ELR (cell line): ENCODE measurements at regions not wholly inside any gene's neighbourhood (a gene's known extent, or its start where the extent isn't known, plus 50 kb on each side); places are given as distances from the start of the nearest gene placed in this dataset.
"Not testable (repeated sequence)": the region's sequence is repeated elsewhere in the genome, so short reads cannot be mapped to it uniquely, and the experiment has no call there.

Experiments
- DNase-seq: peaks from one replicate; pipeline ENCODE4 v3.0.0-alpha.2; 2015; ENCODE audit warnings: low read depth

DNA sequence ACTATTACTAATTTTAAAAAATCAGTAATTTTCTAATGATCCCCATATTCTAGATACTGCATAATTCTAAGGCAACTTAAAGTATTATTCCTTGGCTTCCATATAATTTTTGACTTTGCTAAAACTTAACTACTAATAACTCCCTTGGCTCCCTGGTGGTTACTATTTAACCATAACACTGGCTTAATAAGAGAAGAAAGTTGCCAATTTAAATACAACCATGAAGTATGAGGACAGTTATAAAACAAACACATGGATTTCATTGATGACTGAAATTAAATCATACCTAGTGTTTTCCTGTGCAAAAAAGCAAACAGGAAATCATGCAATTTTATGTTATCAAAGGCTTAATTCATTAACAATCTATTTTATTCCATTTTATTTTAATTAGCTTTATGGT lies 1073.9 kb downstream of the GRM8 start:
- DNase-seq, result no peak

DNA sequence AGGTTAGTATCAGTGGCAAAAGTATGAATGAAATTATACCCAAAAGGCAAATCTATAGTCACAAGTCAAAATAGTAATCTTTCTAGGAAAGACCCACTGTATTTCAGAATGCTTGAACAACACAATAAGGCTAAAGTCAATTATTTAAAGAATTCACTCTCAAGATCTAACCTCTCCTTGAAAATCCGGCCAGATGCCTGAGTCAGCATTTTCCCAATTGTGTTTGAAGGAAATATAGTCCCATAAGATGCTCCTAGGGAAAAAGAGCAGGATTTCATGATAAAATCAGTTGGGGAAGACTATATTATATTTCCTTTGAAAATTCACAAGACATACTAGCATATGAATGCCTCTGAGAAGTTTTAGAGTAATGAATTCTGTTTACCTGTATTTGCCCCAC lies 1075.0 kb downstream of the GRM8 start:
- no peak for DNase-seq

DNA sequence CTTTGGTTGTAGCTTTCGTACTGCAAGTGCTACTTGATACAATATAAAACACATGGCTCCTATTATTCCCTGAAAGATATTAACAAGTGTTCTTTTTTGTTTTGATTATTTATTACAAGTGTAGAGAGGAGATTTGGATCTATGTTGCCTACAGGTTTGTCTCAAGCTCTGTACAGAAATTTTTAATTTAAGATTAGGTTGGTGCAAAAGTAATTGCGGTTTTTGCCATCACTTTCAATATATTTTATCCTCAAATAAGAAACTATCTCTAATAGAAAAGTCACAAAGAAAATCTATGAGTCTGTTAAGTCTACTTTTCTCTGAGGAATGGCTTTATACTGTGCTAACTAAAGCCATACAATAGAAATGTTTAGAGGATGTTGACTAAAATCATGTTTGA lies 1086.1 kb downstream of the GRM8 start:
- no peak for DNase-seq

DNA sequence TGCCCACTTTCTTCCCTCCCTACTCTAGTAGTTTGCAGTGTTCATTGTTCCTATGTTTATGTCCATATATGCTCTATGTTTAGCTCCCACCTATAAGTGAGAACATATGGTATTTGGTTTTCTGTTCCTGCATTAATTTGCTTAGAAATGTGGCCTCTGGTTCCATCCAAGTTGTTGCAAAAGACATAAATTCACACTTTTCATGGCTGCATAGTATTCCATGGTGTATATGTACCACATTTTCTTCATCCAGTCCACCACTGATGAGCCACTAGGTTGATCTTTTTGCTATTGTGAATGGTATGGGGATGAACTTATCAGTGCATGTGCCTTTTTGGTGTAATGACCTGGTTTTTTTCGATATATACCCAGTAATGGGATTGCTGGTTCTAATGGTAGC lies 1089.1 kb downstream of the GRM8 start:
- DNase-seq, result no peak

DNA sequence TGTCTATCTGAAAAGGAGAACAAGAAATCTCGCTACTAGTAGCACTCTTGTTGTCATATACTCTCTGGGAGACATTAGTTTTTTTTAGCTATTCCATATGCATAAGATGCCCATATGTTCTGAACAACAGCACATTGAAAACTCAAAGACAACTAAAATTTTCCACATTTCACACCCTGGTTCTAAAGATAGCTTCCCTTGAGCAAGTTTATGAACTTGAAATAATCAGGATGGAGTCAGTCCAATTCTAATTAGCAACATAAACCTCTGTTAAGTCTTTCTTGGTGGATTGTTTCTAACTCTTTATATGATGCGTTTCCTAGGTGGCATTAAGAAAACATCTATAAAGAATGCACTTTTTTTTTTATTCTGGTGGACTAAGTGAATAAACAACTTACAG lies 1095.3 kb downstream of the GRM8 start:
- no peak for DNase-seq

DNA sequence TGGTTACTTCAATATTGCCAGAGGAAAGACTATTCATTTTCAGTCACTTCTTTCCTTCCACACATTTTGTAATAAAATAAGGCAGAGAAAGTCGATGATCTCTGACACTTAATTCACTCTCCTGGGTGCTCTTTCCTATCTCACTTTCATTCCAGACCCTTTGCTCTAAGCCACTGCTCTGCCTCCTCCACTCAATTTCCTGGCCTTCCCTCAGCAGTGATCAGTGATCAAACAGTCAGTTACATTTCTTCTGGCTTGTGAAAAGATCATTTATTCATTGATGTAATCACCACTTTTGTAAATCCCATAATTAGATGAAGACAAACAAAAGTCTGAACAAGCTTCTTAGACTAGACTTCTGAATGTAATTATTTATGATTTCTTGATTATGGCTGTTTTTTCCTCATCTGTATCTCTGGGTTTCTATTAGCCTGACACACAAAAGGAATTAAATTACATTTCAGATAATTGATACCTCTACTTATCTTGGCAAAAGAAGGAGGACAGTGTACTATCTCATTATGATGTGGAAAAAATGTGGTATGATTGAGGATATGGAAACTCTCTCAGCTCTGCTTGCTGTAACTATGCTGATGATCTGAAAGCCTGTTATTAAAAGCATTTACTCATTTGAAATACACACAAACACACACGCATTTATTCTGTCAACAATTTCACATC lies 1102.3 kb downstream of the GRM8 start:
- DNase-seq, result no peak

DNA sequence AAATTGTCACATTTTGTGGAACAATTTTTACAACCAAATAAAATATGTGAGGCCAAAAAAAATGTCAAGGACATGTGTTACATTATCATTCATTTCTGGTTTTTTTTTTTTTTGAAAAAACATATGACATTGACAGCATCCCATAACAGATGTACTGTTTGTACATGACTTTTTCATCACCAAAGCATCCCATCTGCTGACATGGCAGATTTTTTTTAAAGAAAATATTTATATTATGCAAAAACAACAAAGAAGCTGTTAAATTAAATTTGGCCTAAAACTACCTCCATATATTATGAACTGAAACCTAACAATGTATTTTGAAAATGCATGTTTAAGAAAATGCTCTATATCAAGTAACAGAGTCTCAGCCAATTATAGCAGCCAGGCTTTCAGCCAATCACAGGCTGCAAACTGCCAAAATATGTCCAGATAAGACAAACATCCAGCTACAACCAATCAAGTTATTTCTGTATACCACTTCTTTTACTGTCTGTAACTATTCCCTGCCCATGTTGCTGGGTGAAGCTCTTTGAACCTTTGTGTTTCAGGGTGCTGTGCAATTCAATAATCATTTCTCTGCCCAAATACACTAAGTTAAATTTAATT lies 1111.8 kb downstream of the GRM8 start:
- no peak for DNase-seq

DNA sequence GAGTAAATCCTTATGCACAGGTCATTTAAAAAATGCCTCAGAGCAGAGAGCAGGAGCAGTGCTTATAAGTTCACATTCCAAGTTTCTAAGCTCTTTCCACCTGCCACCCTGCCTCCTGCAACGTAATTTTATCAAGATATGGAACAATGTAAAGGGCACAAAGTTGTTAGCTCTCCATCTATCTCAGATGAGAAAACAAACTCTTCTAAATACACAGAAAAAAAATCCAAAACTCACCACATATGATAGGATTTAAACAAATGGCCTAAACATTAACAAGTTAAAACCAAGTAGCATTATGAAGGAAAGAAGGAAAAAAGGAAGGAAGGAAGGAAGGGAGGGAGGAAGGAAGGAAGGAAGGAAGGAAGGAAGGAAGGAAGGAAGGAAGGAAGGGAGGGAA lies 1132.8 kb downstream of the GRM8 start:
- DNase-seq, result no peak

DNA sequence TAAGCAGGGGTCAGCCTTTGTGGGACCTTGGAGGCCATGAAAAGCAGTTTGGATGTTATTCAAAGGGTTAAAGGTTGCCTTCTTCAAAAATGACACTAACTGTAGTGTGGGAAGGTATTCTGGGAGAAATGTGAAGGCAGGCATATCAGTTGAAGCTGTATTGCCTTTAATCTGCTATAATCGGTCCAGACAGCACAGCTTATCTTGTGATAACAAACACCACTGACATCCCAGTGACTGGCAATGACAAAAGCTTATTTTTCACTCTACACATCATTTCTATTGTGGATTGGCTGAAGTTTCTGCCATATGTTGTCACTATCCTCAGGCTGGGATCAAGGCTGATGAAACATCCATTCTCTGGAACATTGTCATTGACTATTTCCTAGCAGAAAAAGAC lies 1149.2 kb downstream of the GRM8 start:
- DNase-seq, result no peak

DNA sequence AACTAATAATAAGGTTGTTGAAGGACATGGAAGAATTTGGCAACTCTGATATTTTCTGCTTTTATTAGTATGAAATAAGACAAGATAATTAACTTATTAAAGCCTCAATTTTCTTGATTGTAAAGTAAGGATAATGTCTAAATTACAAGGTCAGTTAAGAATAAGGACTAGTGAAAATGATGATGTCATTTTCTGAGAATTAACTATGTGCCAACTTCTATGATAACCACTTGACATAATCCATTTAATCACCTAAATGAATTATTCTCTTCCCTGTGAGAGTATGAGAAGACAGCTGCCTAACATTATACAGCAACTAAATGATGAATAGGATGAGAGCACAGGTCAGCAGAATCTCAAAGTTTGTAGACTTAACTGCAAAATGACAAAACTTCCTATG lies 1153.4 kb upstream of the POT1 start:
- DNase-seq, result no peak

DNA sequence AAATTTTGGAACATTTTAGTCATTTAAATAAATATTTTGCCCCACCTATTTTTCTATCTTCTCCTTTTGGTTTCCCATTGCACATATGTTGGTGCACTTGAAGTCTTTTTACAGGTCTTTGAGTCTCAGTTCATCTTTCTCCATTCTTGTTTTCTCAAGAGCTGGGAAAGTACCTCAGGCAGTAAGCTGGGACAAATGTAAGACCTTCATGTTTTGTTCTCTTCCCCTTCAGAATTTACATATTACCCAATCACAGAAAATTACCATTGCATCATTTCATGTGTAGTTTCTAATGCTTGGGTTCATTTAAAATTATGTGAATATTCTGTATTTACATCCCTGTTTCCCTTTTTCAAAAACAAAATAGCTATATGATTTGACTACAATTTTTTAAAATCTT lies 1150.0 kb upstream of the POT1 start:
- no peak for DNase-seq

DNA sequence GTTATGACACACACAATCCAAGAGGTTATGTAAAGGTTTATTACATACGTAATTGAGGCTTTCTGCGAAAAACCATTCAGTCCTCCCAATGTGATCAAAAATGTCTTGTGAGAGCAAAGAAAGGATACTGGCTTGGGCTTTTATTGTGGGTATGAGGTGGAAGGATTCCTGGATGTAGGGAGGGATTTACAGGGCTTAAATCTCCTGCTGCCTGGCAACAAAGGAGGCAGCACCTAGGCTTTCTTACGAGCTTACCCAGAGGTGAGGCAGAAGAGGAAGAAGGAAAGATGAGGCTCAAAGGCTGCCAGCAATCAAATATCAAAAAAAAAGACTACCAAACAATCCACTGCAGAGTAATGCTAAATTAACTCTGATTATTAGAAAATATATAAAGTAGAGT lies 1149.5 kb upstream of the POT1 start:
- DNase-seq, result no peak

DNA sequence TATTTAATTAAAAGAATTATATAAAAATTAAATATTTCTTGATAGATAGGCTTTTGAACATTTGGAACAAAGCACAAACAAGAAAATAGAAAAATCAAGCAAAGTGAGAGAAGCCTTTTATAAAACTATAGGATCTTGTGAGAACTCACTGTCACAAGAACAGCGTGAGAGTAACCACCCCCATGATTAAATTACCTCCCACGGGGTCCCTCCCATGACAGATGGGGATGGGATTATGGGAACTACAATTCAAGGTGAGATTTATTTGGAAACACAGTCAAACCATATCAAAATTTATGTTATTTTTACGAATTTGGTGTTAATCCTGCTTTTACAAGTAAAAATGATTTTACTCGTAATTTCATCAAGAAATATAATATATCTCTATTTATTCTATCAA lies 1136.1 kb upstream of the POT1 start:
- DNase-seq, result no peak

DNA sequence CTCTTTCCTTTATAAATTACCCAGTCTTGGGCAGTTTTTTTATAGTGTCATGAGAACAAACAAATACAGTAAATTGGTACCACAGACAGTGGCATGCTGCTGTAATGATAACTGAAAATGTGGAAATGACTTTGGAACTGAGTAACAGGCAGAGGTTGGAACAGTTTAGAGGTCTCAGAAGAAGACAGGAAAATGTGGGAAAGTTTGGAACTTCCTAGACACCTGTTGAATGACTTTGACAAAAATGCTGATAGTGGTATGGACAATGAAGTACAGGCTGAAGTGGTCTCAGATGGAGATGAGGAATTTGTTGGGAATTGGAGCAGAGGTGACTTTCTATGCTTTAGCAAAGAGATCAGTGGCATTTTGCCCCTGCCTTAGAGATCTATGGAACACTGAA lies 1128.4 kb upstream of the POT1 start:
- no peak for DNase-seq

DNA sequence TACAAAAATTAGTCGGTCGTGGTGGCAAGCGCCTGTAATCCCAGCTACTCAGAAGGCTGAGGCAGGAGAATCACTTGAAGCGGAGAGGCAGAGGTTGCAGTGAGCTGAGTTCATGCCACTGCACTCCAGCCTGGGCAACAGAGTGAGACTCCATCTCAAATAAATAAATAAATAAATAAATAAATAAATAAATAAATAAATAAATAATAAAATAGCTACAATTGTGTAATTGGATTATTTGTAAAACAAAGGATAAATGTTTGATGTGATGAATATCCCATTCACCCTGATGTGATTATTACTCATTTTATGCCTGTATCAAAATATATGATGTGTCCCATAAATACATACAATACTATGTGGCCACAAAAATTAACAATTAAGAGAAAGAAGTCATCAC lies 1127.0 kb upstream of the POT1 start:
- DNase-seq, result not testable (repeated sequence)

DNA sequence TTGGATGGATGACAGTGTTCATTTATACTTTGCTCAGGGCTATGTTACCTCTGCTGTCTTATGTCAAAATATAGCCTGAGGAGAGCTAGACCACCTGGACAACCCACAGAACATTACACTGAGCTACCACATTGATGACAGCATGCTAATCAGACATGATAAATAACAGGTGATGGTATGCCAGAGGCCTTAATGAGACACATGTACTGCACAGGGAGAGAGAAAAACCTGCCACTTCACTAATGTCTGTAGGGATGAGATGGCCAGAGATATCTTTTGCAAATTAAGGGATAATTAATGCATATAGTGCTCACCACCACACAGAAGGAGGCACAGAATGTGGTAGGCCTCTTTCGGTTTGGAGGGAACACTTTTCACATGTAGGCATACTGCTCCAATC lies 1122.6 kb upstream of the POT1 start:
- no peak for DNase-seq

DNA sequence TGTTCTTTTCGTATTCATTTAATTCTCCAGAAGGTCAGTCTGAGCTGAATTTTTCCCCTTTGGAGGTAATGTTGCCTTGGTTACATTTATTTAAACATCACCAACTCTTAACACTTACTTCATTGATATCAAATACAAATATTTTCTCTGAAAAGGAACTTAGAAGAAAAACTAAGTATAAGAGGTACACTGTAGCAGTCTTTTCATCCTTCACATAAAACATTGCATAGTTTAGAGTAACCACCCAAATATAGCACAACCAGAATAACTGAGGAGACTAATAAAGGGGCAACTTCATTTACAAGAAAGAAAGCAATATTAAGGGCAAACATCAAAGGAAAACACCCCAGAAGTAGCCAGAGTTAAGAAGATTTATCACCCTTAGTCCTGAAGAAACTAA lies 1115.0 kb upstream of the POT1 start:
- no peak for DNase-seq

DNA sequence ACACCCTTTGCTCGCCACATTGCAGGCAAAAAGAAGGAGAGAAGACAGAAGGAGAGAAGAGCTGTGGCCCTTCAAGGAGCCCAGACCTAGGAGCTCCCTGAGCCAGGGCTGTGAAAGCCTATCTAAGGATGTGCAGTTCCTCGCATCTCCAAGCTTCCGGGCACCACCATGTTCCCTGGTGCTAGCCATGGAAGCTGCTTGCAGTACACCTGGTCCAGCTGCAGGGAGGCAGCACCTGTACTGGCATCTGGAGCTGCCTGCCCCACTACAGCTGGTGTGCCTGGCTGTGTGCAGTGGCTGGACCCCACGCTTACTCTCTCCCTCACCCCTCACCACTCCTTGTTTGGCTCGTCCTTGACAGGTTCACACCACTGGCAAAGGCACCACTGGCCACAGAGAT lies 1111.8 kb upstream of the POT1 start:
- no peak for DNase-seq

DNA sequence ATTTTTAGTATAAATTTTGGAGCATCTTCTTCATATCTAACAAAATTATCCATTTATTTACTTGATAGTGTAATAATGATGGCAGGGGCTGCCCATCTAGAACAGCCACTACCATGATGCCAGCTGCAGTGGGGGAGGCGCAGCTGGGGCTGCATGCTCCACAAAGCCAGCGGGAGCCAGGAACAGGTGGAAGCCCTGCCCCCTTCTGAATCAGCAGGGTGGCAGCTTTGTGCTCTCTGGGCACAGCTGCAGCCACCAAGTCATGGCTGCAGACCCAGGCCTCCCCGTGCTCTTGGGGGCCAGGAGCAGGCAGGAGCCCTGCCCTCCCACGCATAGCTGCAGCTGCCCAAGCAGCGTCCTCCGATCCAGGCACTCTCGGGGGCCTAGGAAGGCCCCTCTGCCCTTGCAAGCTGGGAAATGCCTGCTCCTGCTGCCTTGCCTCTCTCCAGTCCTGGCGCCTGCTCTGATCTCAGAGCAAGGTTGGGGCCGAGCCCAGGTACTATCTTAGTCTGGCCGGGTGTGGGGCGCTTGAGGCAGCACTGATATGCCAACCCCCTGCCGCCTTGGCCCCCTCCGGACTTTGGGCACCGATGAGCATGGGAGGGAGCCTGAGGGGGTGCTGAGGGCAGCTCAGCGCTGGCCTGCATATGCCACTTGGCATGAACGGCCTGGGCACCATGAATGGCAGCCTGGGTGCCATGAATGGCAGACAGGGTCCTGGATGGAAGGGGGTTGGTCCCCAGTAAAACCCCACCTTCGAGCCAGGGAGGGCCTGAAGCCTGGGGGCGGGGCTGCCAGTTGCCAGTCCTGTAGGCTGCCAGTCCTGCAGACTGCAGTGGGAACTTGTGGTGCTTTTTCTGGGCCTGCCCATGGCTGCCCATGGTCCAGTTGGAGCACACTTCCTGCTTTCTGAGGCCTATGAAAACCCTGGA lies 1110.8 kb upstream of the POT1 start:
- no peak for DNase-seq

DNA sequence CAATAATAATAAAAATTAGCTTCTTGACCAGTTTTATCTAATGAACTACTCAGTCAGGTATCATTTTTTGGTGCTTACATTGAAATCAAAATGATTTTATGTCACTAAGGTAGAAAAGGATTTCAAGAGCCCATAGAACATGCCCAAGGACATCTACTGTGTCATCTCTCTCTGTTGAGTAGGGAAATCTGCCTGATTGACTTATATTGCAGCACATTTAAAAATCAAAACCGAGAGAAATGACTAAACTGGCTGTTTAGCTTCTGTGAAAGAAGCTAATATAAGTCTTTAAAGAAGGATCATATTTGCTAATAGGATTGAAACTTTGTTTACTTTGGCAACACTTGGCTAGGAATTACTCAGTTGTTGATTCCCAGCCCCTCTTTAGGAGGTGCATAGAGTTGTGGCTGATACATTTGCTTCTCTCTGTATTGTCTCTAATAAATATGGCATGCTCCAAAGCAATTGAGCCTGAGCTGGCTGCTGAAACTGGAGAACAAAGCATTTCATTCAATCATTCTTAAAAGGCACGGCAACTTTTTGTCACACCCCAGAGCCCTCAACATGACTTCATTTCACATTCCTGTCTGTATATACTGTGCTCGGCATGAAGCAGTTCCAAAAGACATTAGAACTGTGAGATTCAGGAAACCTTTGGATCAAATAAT lies 1096.9 kb upstream of the POT1 start:
- DNase-seq, result peak; percentile 0

DNA sequence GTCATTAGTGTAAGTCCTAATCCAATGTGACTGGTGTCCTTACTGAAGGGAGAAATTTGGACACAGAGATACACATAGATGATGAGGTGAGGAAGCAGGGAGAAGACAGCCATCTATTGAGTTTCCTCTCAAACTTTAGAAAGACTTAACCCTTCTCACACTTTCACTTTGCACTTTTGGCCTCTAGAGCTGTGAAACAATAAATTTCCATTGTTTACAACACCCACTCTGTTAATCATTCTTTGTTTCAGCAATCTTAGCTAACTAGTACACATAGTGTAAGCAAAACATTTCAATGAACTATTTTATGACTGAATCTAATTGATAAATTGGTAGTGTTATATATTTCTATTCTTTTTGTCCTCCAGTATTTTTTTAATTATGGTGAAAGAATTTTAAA lies 1092.8 kb upstream of the POT1 start:
- no peak for DNase-seq

DNA sequence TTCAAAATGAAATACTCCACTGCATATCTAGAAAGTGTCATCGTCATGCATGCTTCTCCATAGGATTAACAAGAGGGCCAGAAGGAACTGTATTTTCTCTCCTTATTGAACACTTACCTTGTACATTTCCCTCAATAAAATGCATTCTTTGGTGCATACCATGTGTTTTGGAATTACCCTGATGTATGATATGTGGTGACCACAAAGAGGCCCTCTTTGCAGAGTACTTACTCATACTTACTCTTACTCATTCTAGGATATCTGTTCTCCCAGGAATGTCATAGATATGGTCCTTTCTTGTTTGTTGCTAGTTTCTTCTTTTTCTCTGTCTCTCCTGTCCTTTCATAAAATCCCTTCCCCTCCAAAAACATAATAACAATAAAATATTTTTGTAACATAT lies 1087.1 kb upstream of the POT1 start:
- DNase-seq, result peak; percentile 58

DNA sequence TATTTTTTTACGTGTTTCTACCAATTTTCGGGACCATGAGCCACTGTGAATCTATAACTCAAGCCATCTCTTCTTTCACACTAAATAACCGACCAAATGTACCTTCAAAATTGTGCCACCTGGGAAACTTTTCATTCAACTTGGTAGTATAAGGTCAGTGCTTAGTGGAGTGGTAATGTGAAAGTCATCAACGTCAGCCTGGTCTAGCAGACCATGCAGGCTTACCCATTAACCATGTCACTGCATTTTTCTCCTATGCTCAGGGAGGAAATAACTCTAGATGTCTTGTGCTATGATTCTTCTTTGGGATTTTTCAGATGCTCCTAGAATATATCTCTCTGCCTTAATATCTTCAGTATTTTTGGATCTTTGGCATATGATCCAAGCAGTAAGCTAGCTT lies 1075.4 kb upstream of the POT1 start:
- no peak for DNase-seq
